Posterior cingulate gyrus (tissue), 11 donors: ENCODE measurements at regions not wholly inside any gene's neighbourhood (a gene's known extent, or its start where the extent isn't known, plus 50 kb on each side); places are given as distances from the start of the nearest gene placed in this dataset.
A peak's percentile ranks its signal among the peaks of the same experiment; 100 is the strongest.

Experiments
- DNase-seq, 10 donors: peaks; one replicate each; pipeline versions ENCODE4 v3.0.0 to v3.0.0-alpha.2; 2020 to 2021; ENCODE audit warnings: mixed read lengths in 3 of 10
- intact Hi-C: fragments of 100-400 bp; cut with DNase I; formaldehyde crosslinking; loops from one replicate; pipeline ENCODE4 v1.15.1; 2023

DNA sequence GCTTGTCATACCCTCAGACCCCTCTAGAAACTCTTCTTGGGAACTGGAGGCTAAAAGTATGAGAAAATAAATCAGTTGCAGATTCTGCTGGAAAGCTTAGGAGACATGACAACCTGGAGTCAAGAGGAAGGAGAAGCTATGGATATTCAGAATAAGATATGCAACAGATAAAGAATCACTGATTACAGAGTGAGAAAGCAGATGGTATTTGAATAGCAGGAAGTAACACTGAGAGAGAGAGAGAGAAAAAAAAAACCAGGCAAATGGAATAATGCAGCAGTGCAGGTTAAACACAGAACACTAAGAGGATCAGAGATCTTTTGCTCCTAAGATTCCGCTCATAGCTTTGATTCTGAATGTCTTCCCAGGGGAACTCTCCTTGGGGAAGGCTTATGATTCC, 1284.1 kb upstream of the NXPH2 start:
- no peak for DNase-seq
- intact Hi-C loops = no loop called here

GRCh38 chr2:140063356-140063755, 1283.2 kb upstream of the NXPH2 start:
- DNase-seq = no peak
- intact Hi-C loops = no loop called here

- intact Hi-C loops = no loop called here
- no peak for DNase-seq
Measured at GRCh38 chr2:140061240-140061639, 1281.0 kb upstream of the NXPH2 start.

- no peak for DNase-seq
- intact Hi-C loops = no loop called here
Measured at GRCh38 chr2:140057928-140058327, 1277.7 kb upstream of the NXPH2 start.

DNA sequence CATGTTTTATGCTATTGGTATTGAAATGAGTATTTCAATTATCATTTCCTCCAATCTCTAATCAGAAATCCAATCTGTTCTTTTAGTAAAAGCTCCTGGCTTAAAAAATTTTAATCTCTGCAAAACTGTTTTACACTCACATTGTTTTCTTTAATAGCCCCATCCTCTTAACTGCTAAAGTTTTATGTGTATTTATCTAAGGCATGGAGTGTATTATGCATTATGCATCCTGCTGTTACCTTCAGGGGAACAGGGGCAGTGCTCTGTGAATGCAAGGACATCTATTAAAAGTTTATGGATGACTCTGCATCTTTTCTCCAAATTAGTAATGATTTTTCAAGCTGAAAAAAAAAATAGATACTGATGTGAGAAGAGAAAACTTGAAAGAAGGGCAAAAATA, 1261.6 kb upstream of the NXPH2 start:
- intact Hi-C loops = no loop called here

DNA sequence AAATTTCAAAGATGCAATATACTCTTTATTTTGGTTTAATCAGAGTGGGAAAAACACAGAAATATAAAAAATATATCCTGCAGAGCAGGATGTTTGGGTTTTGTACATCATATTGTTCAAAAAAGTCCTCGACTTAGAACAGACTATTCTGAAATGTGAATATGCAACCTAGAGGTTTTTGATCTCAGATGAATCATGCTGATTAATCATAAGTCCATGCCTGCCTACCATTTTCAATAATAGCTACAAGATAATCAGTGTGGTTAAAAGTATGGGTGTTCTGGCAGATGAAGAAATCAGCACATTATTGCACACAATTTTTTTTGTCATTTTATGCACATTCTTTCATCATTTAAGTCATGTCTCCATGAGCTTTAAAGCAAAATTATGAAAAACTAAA, 1261.0 kb upstream of the NXPH2 start:
- intact Hi-C loops = no loop called here

More for the DNA sequence above, 1261.6 kb upstream of the NXPH2 start:
- DNase-seq = no peak

GRCh38 chr2:140033638-140034037, 1253.4 kb upstream of the NXPH2 start:
- DNase-seq = no peak
- intact Hi-C loops = no loop called here

More for the DNA sequence above, 1261.0 kb upstream of the NXPH2 start:
- DNase-seq = no peak

DNA sequence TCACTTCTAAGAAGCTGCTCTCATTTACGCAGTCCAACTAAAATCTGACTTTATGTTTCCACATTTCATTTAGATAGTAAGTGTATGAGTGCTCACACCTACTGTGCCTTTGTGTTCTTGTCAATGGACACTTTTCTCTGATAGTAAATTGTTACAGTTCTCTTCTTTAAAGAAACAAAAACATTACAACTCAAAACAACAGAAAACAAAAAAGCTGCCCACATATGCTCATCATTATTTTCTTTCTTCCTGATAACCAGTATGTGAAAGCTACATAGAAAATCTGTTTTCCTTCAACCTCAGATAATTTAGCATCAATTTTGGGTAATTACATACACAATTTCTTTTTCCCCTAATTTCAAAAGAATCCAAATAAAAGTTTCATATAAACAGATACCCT, 1247.8 kb upstream of the NXPH2 start:
- intact Hi-C loops = no loop called here
- no peak for DNase-seq

DNA sequence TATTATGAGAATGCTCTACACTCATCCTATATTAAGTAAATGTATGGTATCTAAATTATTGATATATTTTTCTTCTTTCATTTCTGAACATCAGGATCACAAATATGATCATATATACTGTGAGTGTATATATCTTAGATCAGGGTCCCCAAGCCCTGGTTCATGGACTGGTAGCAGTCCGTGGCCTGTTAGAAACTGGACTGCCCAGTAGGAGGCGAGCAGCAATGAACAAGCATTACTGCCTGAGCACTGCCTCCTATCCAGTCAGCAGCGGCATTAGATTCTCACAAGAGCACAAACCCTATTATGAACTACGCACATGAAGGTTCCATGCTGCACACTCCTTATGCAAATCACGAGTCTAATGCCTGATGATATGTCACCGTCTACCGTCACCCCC, 1247.1 kb upstream of the NXPH2 start:
- intact Hi-C loops = no loop called here
- no peak for DNase-seq

DNA sequence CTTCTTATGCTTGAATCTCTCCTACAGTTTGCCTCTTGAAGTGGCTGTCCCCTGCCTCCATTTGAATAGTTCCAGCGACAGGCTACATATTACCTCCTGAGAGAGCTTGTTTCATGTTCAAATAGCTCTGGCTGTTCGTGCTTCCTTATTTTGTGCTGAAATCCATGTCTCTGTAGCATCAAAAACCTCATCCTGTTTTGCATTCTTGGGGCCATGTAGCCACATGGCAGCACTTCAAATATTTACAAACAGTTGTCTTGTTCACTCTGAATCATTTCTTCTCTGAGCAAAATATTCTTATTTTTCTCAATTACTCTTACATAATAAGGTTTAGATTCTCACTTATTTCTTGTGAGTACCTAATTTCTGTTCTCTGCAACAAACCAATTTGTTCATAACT, 1243.1 kb upstream of the NXPH2 start:
- intact Hi-C loops = no loop called here
- DNase-seq = no peak

GRCh38 chr2:140018541-140018940, 1238.4 kb upstream of the NXPH2 start:
- intact Hi-C loops = no loop called here
- DNase-seq = no peak

GRCh38 chr2:140014204-140014546, 1234.0 kb upstream of the NXPH2 start:
- intact Hi-C loops = no loop called here
- no peak for DNase-seq

- no peak for DNase-seq
- intact Hi-C loops = no loop called here
Measured at GRCh38 chr2:140013545-140014203, 1233.5 kb upstream of the NXPH2 start.

DNA sequence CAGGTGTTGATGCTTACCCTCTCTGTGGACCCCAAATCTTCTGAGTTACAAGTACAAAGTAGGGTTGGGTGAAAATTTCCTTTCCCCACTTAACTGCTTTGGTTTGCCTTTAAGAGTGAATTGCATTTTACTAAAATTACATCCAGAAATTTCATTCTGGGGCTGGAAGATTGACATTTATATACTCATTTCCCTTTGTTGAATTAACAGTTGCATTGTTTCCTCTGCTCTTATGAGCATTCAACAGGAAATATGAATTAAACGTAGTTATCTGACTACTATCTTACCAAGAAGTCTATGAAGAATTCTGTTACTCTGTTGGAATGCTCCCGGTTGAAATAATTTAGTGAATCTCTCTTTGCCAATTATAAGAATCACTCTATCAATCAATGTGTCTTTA, 1231.1 kb upstream of the NXPH2 start:
- DNase-seq = no peak
- intact Hi-C loops = no loop called here

GRCh38 chr2:140002110-140002509, 1221.9 kb upstream of the NXPH2 start:
- intact Hi-C loops = no loop called here
- no peak for DNase-seq

GRCh38 chr2:139992711-139993345, 1212.6 kb upstream of the NXPH2 start:
- intact Hi-C loops = no loop called here
- DNase-seq = peak in 1 of 10 donors; percentile 35

DNA sequence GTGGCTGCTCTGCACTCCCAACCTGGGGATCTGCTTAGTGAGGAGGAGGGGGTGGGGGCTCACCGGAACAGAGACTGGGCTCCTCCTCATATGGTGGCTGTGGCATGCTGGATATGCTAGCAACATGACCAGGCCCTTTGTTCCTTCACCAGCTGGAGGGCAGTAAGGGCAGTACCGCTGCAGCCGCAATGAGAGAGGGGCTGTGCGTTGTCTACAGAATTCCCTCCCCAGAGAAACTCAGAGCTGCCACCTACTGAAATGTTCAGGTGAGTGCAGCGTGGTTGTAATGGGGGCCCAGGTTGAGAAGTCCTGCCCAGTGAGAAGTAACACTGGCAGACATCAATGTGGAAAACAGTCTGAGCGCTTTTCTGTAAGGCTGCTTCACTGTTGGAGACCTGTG, 1211.9 kb upstream of the NXPH2 start:
- intact Hi-C loops = no loop called here
- peak in 1 of 10 donors; percentile 37 for DNase-seq

- intact Hi-C loops = no loop called here
- DNase-seq = peak in 3 of 10 donors; percentile 47 to 79 (median 79)
Measured at GRCh38 chr2:139990646-139991335, 1210.6 kb upstream of the NXPH2 start.

DNA sequence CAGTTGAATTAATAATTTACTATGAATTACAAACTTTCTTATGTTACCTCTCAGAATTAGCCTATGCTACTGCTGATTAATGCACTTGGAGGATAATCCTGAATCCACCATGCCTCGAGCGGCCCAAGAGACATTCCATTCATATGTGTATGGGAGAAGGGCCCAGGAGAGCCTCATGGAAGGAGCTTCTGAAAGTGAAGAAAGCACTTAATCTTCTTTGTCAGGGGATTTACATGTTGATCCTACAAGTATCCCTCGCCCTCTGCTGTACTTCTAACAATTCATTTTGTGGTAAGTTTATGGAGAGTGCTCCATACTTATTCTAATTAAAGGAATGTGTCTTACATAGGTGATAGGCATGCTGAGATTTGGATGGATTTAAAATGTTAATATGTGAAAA, 1189.1 kb upstream of the NXPH2 start:
- intact Hi-C loops = no loop called here
- DNase-seq = no peak

DNA sequence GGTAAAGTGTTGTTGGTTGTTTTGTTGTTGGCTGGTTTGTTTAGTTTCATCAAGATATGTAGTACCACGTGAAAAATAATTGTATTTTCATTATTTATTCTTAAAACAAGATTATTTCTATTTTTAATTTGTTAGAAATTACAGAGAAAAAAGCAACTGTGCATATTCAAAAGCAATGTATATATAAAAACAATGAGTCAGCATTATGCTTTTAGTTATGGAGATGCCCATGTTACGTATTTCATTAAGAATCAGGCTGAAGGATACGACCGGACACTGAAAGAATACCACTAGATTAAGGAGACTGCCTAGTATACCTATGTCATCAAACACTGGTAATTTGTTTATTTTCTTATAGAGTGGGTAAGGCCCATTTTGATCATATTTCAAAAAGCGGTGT, 1188.4 kb upstream of the NXPH2 start:
- intact Hi-C loops = no loop called here

DNA sequence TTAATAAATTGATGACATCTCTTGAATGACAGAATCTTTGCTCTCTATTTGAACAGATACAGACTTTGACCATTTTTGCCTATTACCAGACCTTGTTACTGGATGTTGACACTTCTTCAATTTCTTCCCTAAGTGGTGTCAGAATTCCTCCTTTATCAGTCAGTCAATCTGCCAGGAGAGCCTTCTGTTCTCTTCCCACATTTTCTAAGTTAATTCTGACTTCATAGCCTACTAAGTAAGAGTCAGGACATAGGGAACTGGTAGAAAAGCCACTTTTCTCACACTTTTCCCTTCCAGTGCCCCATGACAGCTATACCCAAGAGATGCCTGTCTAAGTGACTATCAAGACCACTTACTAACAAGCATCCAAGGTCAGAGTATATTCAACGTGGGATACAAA, 1187.5 kb upstream of the NXPH2 start:
- intact Hi-C loops = no loop called here
- DNase-seq = no peak

More for the DNA sequence above, 1188.4 kb upstream of the NXPH2 start:
- no peak for DNase-seq
